Activated naive CD4-positive, alpha-beta T cell (primary cell): ENCODE measurements at regions not wholly inside any gene's neighbourhood (a gene's known extent, or its start where the extent isn't known, plus 50 kb on each side); places are given as distances from the start of the nearest gene placed in this dataset.

ENCODE experiments used
- DNase-seq, 4 experiments: peaks; one replicate each; lab custom pipeline; 2025; lab: John Stamatoyannopoulos, UW

- DNase-seq: no peak
Measured at GRCh38 chr2:60320724-60321123, 232.7 kb downstream of the BCL11A start.

- no peak for DNase-seq
Measured at GRCh38 chr2:60319031-60319547, 234.4 kb downstream of the BCL11A start.

- DNase-seq: no peak
Measured at GRCh38 chr2:60318544-60318943, 234.9 kb downstream of the BCL11A start.

- no peak for DNase-seq
Measured at GRCh38 chr2:60317844-60318243, 235.6 kb downstream of the BCL11A start.

- DNase-seq: no peak
Measured at GRCh38 chr2:60317034-60317386, 236.4 kb downstream of the BCL11A start.

GRCh38 chr2:60316381-60317033 lies 236.9 kb downstream of the BCL11A start:
- no peak for DNase-seq

GRCh38 chr2:60313470-60314172 lies 239.8 kb downstream of the BCL11A start:
- no peak for DNase-seq

- no peak for DNase-seq
Measured at GRCh38 chr2:60312618-60313017, 240.8 kb downstream of the BCL11A start.

GRCh38 chr2:60311524-60311923 lies 241.9 kb downstream of the BCL11A start:
- no peak for DNase-seq

- no peak for DNase-seq
Measured at GRCh38 chr2:60309941-60310660, 243.4 kb downstream of the BCL11A start.

- no peak for DNase-seq
Measured at GRCh38 chr2:60309336-60309735, 244.1 kb downstream of the BCL11A start.

- no peak for DNase-seq
Measured at GRCh38 chr2:60306267-60306861, 247.1 kb downstream of the BCL11A start.

- no peak for DNase-seq
Measured at GRCh38 chr2:60303680-60304079, 249.8 kb downstream of the BCL11A start.

GRCh38 chr2:60302377-60303126 lies 250.9 kb downstream of the BCL11A start:
- no peak for DNase-seq

- DNase-seq: no peak
Measured at GRCh38 chr2:60301726-60302125, 251.7 kb downstream of the BCL11A start.

GRCh38 chr2:60299179-60299578 lies 254.3 kb downstream of the BCL11A start:
- no peak for DNase-seq

GRCh38 chr2:60298006-60298696 lies 255.3 kb downstream of the BCL11A start:
- DNase-seq: no peak

GRCh38 chr2:60297296-60298005 lies 256.0 kb downstream of the BCL11A start:
- no peak for DNase-seq

GRCh38 chr2:60296219-60296955 lies 257.1 kb downstream of the BCL11A start:
- no peak for DNase-seq

- no peak for DNase-seq
Measured at GRCh38 chr2:60295636-60295962, 257.9 kb downstream of the BCL11A start.
